RWPE2 (cell line): ENCODE measurements at regions not wholly inside any gene's neighbourhood (a gene's known extent, or its start where the extent isn't known, plus 50 kb on each side); places are given as distances from the start of the nearest gene placed in this dataset.

ENCODE experiments used
- ATAC-seq: fragments of 200-7000 bp; cut with Tn5 transposase; 3 replicates; pipeline ENCODE4 v1.9.1; 2021; ENCODE audit warnings: low read depth
- DNase-seq: peaks from one replicate; pipeline ENCODE4 v3.0.0-alpha.2; 2020; ENCODE audit warnings: low spot score
- H3K27ac ChIP-seq: fragments of 450-650 bp; 2 replicates; pipeline ENCODE4 v1.5.1; 2017; ENCODE audit warnings: mild to moderate bottlenecking; ENCODE audit not compliant: poor library complexity, severe bottlenecking
- H3K27me3 ChIP-seq: fragments of 250-450 bp; sonication (Bioruptor Pico); 2 replicates; pipeline ENCODE4 v1.5.1; 2021; ENCODE audit warnings: mild to moderate bottlenecking, moderate library complexity; ENCODE audit not compliant: insufficient read depth, poor library complexity, severe bottlenecking
- H3K36me3 ChIP-seq: fragments of 250-450 bp; sonication (Bioruptor Pico); 2 replicates; pipeline ENCODE4 v1.5.1; 2020; ENCODE audit warnings: low read depth, mild to moderate bottlenecking, moderate library complexity
- H3K4me1 ChIP-seq: fragments of 250-450 bp; sonication (Bioruptor Pico); 2 replicates; pipeline ENCODE4 v1.5.1; 2021; ENCODE audit warnings: mild to moderate bottlenecking, moderate library complexity; ENCODE audit not compliant: insufficient read depth, poor library complexity, severe bottlenecking
- H3K4me3 ChIP-seq: fragments of 250-450 bp; sonication (Bioruptor Pico); 2 replicates; pipeline ENCODE4 v1.5.1; 2021; ENCODE audit warnings: mild to moderate bottlenecking, moderate library complexity; ENCODE audit not compliant: severe bottlenecking
- H3K9me3 ChIP-seq: fragments of 250-450 bp; sonication (Bioruptor Pico); 2 replicates; pipeline ENCODE4 v1.5.1; 2021; ENCODE audit warnings: mild to moderate bottlenecking, moderate library complexity; ENCODE audit not compliant: severe bottlenecking
- TF ChIP-seq, protein P1 (sequence below): fragments of 450-650 bp; IDR thresholded peaks from one replicate; pipeline ENCODE4 v1.5.1; 2017; ENCODE audit warnings: mild to moderate bottlenecking, moderate library complexity; ENCODE audit not compliant: poor library complexity, severe bottlenecking

DNA sequence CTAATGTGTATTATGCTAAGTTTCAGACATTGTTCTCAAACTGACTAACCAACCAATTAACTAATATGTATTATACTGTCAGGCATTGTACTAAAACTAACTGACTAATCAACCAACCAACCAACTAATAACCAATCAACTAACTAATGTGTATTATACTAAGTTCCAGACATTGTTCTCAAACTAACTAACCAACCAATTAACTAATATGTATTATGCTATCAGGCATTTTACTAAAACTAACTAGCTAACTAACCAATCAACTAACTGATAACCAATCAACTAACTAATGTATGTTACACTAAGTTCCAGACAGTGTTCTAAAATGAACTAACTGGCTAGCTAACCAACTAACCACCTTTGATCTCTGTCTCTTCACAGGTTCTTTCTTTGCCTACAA lies 152.3 kb downstream of the SUDS3 start:
- ATAC-seq: no peak
- no peaks in the 10 kb centered on the region for H3K27me3 ChIP-seq
- no peaks in the 10 kb centered on the region for H3K4me1 ChIP-seq
- H3K4me3 ChIP-seq: no peak overlapping the region
- TF ChIP-seq, protein P1, sequence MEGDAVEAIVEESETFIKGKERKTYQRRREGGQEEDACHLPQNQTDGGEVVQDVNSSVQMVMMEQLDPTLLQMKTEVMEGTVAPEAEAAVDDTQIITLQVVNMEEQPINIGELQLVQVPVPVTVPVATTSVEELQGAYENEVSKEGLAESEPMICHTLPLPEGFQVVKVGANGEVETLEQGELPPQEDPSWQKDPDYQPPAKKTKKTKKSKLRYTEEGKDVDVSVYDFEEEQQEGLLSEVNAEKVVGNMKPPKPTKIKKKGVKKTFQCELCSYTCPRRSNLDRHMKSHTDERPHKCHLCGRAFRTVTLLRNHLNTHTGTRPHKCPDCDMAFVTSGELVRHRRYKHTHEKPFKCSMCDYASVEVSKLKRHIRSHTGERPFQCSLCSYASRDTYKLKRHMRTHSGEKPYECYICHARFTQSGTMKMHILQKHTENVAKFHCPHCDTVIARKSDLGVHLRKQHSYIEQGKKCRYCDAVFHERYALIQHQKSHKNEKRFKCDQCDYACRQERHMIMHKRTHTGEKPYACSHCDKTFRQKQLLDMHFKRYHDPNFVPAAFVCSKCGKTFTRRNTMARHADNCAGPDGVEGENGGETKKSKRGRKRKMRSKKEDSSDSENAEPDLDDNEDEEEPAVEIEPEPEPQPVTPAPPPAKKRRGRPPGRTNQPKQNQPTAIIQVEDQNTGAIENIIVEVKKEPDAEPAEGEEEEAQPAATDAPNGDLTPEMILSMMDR: no peak
- DNase-seq: no peak
- no peak overlapping the region for H3K27ac ChIP-seq
- peaks cover 2% of the 10 kb centered on the region for H3K9me3 ChIP-seq
- H3K36me3 ChIP-seq: no peaks in the 10 kb centered on the region

DNA sequence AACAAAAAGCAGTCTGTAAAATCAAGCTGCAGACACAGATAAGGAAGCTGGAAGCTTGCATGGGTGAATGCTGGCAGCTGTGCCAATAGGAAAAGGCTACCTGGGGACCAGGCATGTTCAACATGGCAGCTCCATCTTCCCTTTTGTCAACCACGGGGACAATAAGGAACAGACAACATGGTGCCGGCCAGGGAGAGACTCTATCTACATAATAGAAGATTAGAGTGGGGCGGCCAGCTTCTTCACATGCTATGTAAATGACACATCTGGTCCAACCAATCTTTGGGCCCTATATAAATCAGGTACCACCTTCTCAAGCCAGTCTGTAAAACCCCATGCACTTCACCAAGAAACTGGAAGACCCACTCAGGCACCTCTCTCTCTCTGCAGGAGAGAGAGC lies 157.6 kb downstream of the SUDS3 start:
- ATAC-seq: no peak
- no peak overlapping the region for H3K27ac ChIP-seq
- H3K4me1 ChIP-seq: no peaks in the 10 kb centered on the region
- TF ChIP-seq, protein P1: no peak
- H3K27me3 ChIP-seq: no peaks in the 10 kb centered on the region
- no peak overlapping the region for H3K4me3 ChIP-seq
- no peaks in the 10 kb centered on the region for H3K9me3 ChIP-seq
- no peak for DNase-seq
- H3K36me3 ChIP-seq: no peaks in the 10 kb centered on the region

DNA sequence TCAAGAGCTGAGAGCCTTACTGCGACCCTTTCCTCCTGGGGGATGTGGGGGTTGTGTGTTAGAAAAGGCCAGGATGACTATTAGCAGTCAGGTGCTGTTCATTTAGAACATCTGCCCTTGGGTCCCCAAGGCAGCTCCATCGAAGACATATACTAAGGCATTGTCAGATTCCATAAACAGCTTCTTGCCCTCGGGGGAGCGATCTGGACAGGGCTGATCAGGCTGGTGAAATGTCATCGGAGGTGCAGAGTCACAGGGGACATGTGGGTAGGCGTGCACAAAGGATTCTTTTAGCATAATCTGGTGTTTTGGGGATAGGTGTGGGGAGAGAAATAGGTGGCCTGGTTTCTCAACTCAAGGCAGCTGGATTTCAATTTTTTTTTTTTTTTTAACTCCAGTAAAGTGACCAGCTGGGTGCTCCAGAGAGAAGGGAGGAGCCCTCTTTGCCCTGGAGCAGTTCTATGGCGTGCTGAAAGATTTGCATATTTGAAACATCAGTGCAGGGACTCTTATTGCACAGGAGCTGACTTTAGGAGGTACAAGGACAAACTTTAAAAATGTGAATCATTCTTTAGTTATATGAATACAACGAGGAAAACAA lies 160.1 kb downstream of the SUDS3 start:
- Histone ChIP-seq H3K27me3 (no peaks in the 10 kb centered on the region), H3K36me3 (no peaks in the 10 kb centered on the region), H3K4me1 (no peaks in the 10 kb centered on the region), H3K27ac (no peak overlapping the region), H3K4me3 (no peak overlapping the region), H3K9me3 (no peaks in the 10 kb centered on the region)
- DNase-seq (no peak), ATAC-seq (no peak)
- TF ChIP-seq, protein P1: no peak

DNA sequence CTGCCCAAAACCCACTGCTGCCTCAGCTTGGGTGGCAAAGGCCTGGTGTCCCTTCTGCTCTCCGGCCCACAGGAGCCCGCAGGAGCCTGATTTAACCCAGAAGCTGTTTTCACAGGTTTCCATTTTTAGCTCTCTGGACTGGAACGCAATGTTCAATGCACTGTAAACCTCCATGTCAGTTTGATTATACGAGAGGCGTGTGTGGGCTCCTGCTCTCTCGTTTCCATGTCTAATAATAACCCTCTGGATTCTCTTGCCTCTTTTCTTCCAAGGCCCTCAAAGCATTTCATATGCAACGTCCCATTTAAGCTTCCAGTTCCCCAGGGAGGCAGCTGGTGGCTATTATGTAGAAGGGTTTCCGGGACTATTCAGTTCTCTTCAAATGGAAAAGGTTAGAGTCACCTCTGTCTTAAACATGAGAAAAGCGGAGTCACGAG lies 161.1 kb downstream of the SUDS3 start:
- H3K27ac ChIP-seq: no peak overlapping the region
- TF ChIP-seq, protein P1: no peak
- H3K36me3 ChIP-seq: no peaks in the 10 kb centered on the region
- no peaks in the 10 kb centered on the region for H3K4me1 ChIP-seq
- DNase-seq: no peak
- no peaks in the 10 kb centered on the region for H3K27me3 ChIP-seq
- no peaks in the 10 kb centered on the region for H3K9me3 ChIP-seq
- no peak overlapping the region for H3K4me3 ChIP-seq
- no peak for ATAC-seq

DNA sequence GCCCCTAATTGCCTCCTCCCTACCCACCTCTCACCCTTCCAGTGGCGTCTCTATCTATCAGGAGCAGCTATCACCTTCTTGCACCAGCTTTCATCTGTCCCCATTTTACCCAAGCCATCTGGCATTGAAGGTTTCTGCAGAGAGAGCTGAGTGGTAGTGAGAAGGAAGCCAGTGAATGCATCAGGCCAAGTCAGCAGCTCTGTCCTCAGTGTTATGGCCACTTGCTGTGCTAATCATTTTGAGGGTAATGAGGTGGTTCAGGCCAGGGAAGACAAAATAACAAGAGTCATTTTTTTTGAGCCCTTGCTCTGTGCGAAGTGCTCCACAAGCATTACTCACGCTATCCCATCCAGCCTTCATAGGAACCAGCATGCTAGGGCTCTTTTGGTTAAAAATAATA lies 164.7 kb downstream of the SUDS3 start:
- Histone ChIP-seq H3K36me3 (no peaks in the 10 kb centered on the region), H3K27ac (no peak overlapping the region), H3K4me3 (no peak overlapping the region), H3K27me3 (no peaks in the 10 kb centered on the region), H3K4me1 (no peaks in the 10 kb centered on the region), H3K9me3 (no peaks in the 10 kb centered on the region)
- no peak for DNase-seq
- TF ChIP-seq, protein P1: no peak
- ATAC-seq: no peak
